GM12892 (cell line): ENCODE measurements at regions not wholly inside any gene's neighbourhood (a gene's known extent, or its start where the extent isn't known, plus 50 kb on each side); places are given as distances from the start of the nearest gene placed in this dataset.

Experiments
- DNase-seq: peaks from one replicate; pipeline ENCODE4 v3.0.0; 2011; ENCODE audit not compliant: insufficient read length
- FAIRE-seq: peaks from 2 replicates; lab custom pipeline; 2011; peaks lifted over from hg19 to GRCh38; lab: Jason Lieb, UNC
- POLR2A ChIP-seq: IDR thresholded peaks from 2 replicates; pipeline ENCODE4 v1.6.1; 2011; ENCODE audit warnings: low read depth, low read length, control low read depth
- POLR2AphosphoS5 ChIP-seq: IDR thresholded peaks from 2 replicates; pipeline ENCODE4 v1.6.1; 2011; ENCODE audit warnings: low read depth, low read length, control low read depth
- TAF1 ChIP-seq: IDR thresholded peaks from 2 replicates; pipeline ENCODE4 v1.6.1; 2011; ENCODE audit warnings: low read depth, mild to moderate bottlenecking, control low read depth, low read length, borderline replicate concordance

GRCh38 chr10:125269716-125270115, 109.4 kb upstream of the CTBP2 start:
- TF ChIP-seq POLR2AphosphoS5 (no peak), TAF1 (no peak), POLR2A (no peak)
- FAIRE-seq: no peak

GRCh38 chr10:125266966-125267365, 106.6 kb upstream of the CTBP2 start:
- DNase-seq: no peak
- TF ChIP-seq POLR2AphosphoS5 (no peak), POLR2A (no peak), TAF1 (no peak)
- no peak for FAIRE-seq

More at GRCh38 chr10:125269716-125270115, 109.4 kb upstream of the CTBP2 start:
- DNase-seq: no peak

- TF ChIP-seq TAF1 (no peak), POLR2AphosphoS5 (no peak)
- DNase-seq: no peak
- FAIRE-seq: no peak
These were observed 106.2 kb upstream of the CTBP2 start for GRCh38 chr10:125266541-125266940.

GRCh38 chr10:125265579-125265955, 105.2 kb upstream of the CTBP2 start:
- FAIRE-seq: no peak
- DNase-seq: no peak
- TF ChIP-seq TAF1: no peak
- no peak for TF ChIP-seq POLR2A
- TF ChIP-seq POLR2AphosphoS5: no peak

GRCh38 chr10:125264757-125265578, 104.6 kb upstream of the CTBP2 start:
- DNase-seq (no peak), FAIRE-seq (no peak)
- TF ChIP-seq TAF1 (no peak), POLR2A (no peak), POLR2AphosphoS5 (no peak)

- TF ChIP-seq TAF1 (no peak), POLR2A (no peak), POLR2AphosphoS5 (no peak)
- FAIRE-seq: no peak
- no peak for DNase-seq
These were observed 103.7 kb upstream of the CTBP2 start for GRCh38 chr10:125264091-125264490.

- no peak for TF ChIP-seq TAF1
- TF ChIP-seq POLR2AphosphoS5: no peak
- TF ChIP-seq POLR2A: no peak
- DNase-seq (no peak), FAIRE-seq (no peak)
These were observed 103.2 kb upstream of the CTBP2 start for GRCh38 chr10:125263551-125263950.

GRCh38 chr10:125262920-125263319, 102.6 kb upstream of the CTBP2 start:
- TF ChIP-seq POLR2AphosphoS5 (no peak), POLR2A (no peak), TAF1 (no peak)
- FAIRE-seq: no peak
- no peak for DNase-seq

GRCh38 chr10:125262409-125262808, 102.0 kb upstream of the CTBP2 start:
- TF ChIP-seq TAF1: no peak
- TF ChIP-seq POLR2AphosphoS5: no peak
- no peak for TF ChIP-seq POLR2A
- no peak for FAIRE-seq
- no peak for DNase-seq

GRCh38 chr10:125261491-125262186, 101.3 kb upstream of the CTBP2 start:
- DNase-seq (no peak), FAIRE-seq (no peak)
- TF ChIP-seq TAF1 (no peak), POLR2AphosphoS5 (no peak), POLR2A (no peak)

- FAIRE-seq: no peak
- DNase-seq: no peak
- TF ChIP-seq POLR2A (no peak), TAF1 (no peak)
These were observed 99.9 kb upstream of the CTBP2 start for GRCh38 chr10:125260260-125260659.

GRCh38 chr10:125259651-125260050, 99.3 kb upstream of the CTBP2 start:
- TF ChIP-seq POLR2A (no peak), POLR2AphosphoS5 (no peak), TAF1 (no peak)
- FAIRE-seq: no peak
- DNase-seq: no peak
